ENCODE measurements at regions not wholly inside any gene's neighbourhood (a gene's known extent, or its start where the extent isn't known, plus 50 kb on each side); places are given as distances from the start of the nearest gene placed in this dataset.

DNA sequence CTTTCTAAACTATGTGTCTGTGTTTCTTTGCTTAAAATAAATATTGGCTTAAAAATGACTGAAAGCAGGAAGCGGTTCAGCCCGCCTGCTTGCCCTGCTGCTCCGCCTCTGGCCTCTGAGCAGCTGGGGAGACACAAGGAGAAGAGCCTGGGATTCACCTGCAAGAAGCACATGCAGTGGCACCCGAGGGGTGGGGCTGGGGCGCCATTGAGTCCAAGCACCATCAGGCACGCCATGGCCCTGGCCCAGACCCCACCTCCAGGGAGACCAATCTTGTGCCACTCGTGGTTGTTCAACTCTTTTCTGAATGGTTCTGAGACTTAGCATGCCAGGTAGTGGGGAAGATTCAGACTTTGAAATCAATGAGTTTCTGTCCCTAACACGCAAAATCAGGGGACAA is 495.5 kb upstream of the MYT1L start:
- ChIA-PET POLR2A (ENCODE audit: unreplicated experiment) (no interaction called here), CTCF (no interaction called here)
- Histone ChIP-seq H3K36me3 (ENCODE audit: control insufficient read depth, insufficient read depth, low read length) (no peaks in the 10 kb centered on the region), H3K23ac (ENCODE audit: low read depth, low read length) (no peak overlapping the region), H3K27me3 (ENCODE audit: control insufficient read depth, insufficient read depth, low read length) (no peaks in the 10 kb centered on the region), H3K9me1 (ENCODE audit: insufficient read depth, low read length) (no peaks in the 10 kb centered on the region), H3K18ac (ENCODE audit: low read depth, low read length) (no peak overlapping the region), H2AK9ac (replicated peaks; ENCODE audit: low read depth, low read length, poor library complexity) (no peak overlapping the region), H3K79me1 (ENCODE audit: low read depth in 1 of 2, low read length in 2 of 2) (no peaks in the 10 kb centered on the region), H3K4me3 (ENCODE audit: insufficient read depth, low read depth, low read length) (no peak overlapping the region), H2BK15ac (ENCODE audit: low read depth, low read length) (no peak overlapping the region), H2AK5ac (ENCODE audit: low read depth, low read length) (no peak overlapping the region), H3K4me2 (ENCODE audit: low read depth, low read length) (no peak overlapping the region), H3K4ac (ENCODE audit: low read depth, low read length) (no peak overlapping the region), H3K9me3 (ENCODE audit: control insufficient read depth, insufficient read depth, low read length) (peaks cover 51% of the 10 kb centered on the region), H4K5ac (ENCODE audit: low read depth, low read length) (no peak overlapping the region), H4K91ac (ENCODE audit: insufficient read depth, low read depth, low read length) (no peak overlapping the region), H3K9ac (ENCODE audit: low read depth, low read length) (no peak overlapping the region), H4K20me1 (ENCODE audit: insufficient read depth, low read length) (no peaks in the 10 kb centered on the region), H3K14ac (replicated peaks; ENCODE audit: low read depth, low read length) (no peak overlapping the region), H2BK5ac (ENCODE audit: low read depth, low read length, poor library complexity, severe bottlenecking) (no peak overlapping the region), H2BK120ac (ENCODE audit: low read depth, low read length) (no peak overlapping the region), H2AFZ (replicated peaks; ENCODE audit: low read length, poor library complexity) (no peak overlapping the region), H3K56ac (ENCODE audit: extremely low read depth, insufficient read depth, low read length) (no peak overlapping the region), H4K8ac (ENCODE audit: low read depth in 2 of 2, low read length in 2 of 2) (no peak overlapping the region), H3K27ac (ENCODE audit: insufficient read depth, low read length) (no peak overlapping the region), H3K4me1 (ENCODE audit: control insufficient read depth, insufficient read depth, low read length) (no peaks in the 10 kb centered on the region), H2BK20ac (ENCODE audit: low read depth, low read length) (no peak overlapping the region)
- DNase-seq (no peak), ATAC-seq (ENCODE audit: low read depth) (no peak)
- no CpG with 5 or more reads among the region's 8 CpGs for WGBS, 2 experiments (ENCODE audit: extremely low coverage in 2 of 2, insufficient read length in 1 of 2)
- dilution Hi-C loops (cut with HindIII; ENCODE audit: low sequenced_read_pairs, unreplicated experiment) (no loop called here), in situ Hi-C loops (cut with MboI; ENCODE audit: low sequenced_read_pairs) (no loop called here), intact Hi-C loops (cut with micrococcal nuclease) (no loop called here)
- no TSS peak for BruUV-seq (replicated peaks)
- TF ChIP-seq RCOR1 (IDR thresholded peaks at IDR 0.05; ENCODE audit: insufficient replicate concordance, low read length) (no peak), BHLHE40 (IDR thresholded peaks at IDR 0.05; ENCODE audit: low read depth, low read length) (no peak), CHD1 (IDR thresholded peaks at IDR 0.05; ENCODE audit: low read depth, low read length) (no peak), RFX5 (IDR thresholded peaks at IDR 0.05; ENCODE audit: low read depth, low read length) (no peak), MAFK (IDR thresholded peaks at IDR 0.05; ENCODE audit: low read depth, low read length) (no peak), CEBPB (IDR thresholded peaks at IDR 0.05; ENCODE audit: low read depth, low read length) (no peak), POLR2A (IDR thresholded peaks at IDR 0.05; ENCODE audit: low read depth, low read length) (no peak), FOS (IDR thresholded peaks at IDR 0.05; ENCODE audit: low read depth, low read length) (no peak), NFE2L2 (IDR thresholded peaks at IDR 0.05; ENCODE audit: low read depth, low read length) (no peak), RAD21 (IDR thresholded peaks at IDR 0.05; ENCODE audit: low read length) (no peak), MAZ (IDR thresholded peaks at IDR 0.05; ENCODE audit: borderline replicate concordance, low read depth, low read length) (no peak), MXI1 (IDR thresholded peaks at IDR 0.05; ENCODE audit: borderline replicate concordance, low read depth, low read length) (no peak)
- TF ChIP-seq, protein P1, sequence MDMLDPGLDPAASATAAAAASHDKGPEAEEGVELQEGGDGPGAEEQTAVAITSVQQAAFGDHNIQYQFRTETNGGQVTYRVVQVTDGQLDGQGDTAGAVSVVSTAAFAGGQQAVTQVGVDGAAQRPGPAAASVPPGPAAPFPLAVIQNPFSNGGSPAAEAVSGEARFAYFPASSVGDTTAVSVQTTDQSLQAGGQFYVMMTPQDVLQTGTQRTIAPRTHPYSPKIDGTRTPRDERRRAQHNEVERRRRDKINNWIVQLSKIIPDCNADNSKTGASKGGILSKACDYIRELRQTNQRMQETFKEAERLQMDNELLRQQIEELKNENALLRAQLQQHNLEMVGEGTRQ (IDR thresholded peaks at IDR 0.05; ENCODE audit: low read depth, low read length): no peak
- TF ChIP-seq, protein P2, sequence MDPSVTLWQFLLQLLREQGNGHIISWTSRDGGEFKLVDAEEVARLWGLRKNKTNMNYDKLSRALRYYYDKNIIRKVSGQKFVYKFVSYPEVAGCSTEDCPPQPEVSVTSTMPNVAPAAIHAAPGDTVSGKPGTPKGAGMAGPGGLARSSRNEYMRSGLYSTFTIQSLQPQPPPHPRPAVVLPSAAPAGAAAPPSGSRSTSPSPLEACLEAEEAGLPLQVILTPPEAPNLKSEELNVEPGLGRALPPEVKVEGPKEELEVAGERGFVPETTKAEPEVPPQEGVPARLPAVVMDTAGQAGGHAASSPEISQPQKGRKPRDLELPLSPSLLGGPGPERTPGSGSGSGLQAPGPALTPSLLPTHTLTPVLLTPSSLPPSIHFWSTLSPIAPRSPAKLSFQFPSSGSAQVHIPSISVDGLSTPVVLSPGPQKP (IDR thresholded peaks at IDR 0.05; ENCODE audit: borderline replicate concordance, low read depth, low read length): no peak
- TF ChIP-seq, protein P3, sequence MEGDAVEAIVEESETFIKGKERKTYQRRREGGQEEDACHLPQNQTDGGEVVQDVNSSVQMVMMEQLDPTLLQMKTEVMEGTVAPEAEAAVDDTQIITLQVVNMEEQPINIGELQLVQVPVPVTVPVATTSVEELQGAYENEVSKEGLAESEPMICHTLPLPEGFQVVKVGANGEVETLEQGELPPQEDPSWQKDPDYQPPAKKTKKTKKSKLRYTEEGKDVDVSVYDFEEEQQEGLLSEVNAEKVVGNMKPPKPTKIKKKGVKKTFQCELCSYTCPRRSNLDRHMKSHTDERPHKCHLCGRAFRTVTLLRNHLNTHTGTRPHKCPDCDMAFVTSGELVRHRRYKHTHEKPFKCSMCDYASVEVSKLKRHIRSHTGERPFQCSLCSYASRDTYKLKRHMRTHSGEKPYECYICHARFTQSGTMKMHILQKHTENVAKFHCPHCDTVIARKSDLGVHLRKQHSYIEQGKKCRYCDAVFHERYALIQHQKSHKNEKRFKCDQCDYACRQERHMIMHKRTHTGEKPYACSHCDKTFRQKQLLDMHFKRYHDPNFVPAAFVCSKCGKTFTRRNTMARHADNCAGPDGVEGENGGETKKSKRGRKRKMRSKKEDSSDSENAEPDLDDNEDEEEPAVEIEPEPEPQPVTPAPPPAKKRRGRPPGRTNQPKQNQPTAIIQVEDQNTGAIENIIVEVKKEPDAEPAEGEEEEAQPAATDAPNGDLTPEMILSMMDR (conservative IDR thresholded peaks at IDR 0.05; ENCODE audit: low read depth, low read length): no peak
